ENCODE measurements at regions not wholly inside any gene's neighbourhood (a gene's known extent, or its start where the extent isn't known, plus 50 kb on each side); places are given as distances from the start of the nearest gene placed in this dataset.

- TF ChIP-seq CTCF (IDR thresholded peaks at IDR 0.05) = no peak
- Histone ChIP-seq H3K9me3 (no peaks in the 10 kb centered on the region), H3K27ac (no peak overlapping the region), H3K4me1 (ENCODE audit: control insufficient read depth in 1 of 2, insufficient read depth in 1 of 2, low read depth in 1 of 2, low read length in 1 of 2) (no peaks in the 10 kb centered on the region), H3K36me3 (no peaks in the 10 kb centered on the region), H3K4me3 (ENCODE audit: low read depth in 1 of 2, low read length in 1 of 2) (no peak overlapping the region), H3K27me3 (peaks cover 15% of the 10 kb centered on the region)
Observed at GRCh38 chr12:107986183-107986582, 142.9 kb upstream of the WSCD2 start.

DNA sequence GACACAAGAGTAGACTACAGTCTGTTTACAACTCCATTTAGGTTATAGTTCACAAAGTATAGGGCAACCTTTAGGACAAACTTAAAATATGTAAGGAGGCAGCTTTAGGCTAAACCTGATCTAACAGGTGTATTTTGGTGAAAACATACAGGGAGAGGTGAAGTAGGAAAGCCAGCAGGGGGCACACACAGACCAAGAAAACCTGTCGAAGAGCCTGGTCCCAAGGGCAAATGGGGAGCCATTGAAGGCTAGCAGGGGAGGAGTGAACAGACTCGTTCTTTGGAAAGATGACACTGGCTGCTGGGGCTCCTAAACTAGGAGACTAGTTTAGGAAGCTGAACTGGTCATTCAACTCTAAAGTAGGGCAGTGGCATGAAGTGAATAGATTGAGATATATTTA is 138.8 kb upstream of the WSCD2 start:
- Histone ChIP-seq H3K27me3 (peaks cover 15% of the 10 kb centered on the region), H3K27ac (no peak overlapping the region), H3K9me3 (no peaks in the 10 kb centered on the region), H3K36me3 (no peaks in the 10 kb centered on the region), H3K4me1 (ENCODE audit: control insufficient read depth in 1 of 2, insufficient read depth in 1 of 2, low read depth in 1 of 2, low read length in 1 of 2) (no peaks in the 10 kb centered on the region), H3K4me3 (ENCODE audit: low read depth in 1 of 2, low read length in 1 of 2) (no peak overlapping the region)
- TF ChIP-seq CTCF (IDR thresholded peaks at IDR 0.05) = no peak

GRCh38 chr12:107992029-107992428 is 137.1 kb upstream of the WSCD2 start:
- Histone ChIP-seq H3K36me3 (no peaks in the 10 kb centered on the region), H3K4me1 (ENCODE audit: control insufficient read depth in 1 of 2, insufficient read depth in 1 of 2, low read depth in 1 of 2, low read length in 1 of 2) (no peaks in the 10 kb centered on the region), H3K4me3 (ENCODE audit: low read depth in 1 of 2, low read length in 1 of 2) (no peak overlapping the region), H3K27me3 (peaks cover 24% of the 10 kb centered on the region), H3K9me3 (no peaks in the 10 kb centered on the region), H3K27ac (no peak overlapping the region)
- TF ChIP-seq CTCF (IDR thresholded peaks at IDR 0.05) = no peak

- no peak for TF ChIP-seq CTCF (IDR thresholded peaks at IDR 0.05)
- no peak overlapping the region for H3K4me3 ChIP-seq (ENCODE audit: low read depth in 1 of 2, low read length in 1 of 2)
- no peaks in the 10 kb centered on the region for H3K4me1 ChIP-seq (ENCODE audit: control insufficient read depth in 1 of 2, insufficient read depth in 1 of 2, low read depth in 1 of 2, low read length in 1 of 2)
- H3K36me3 ChIP-seq = no peaks in the 10 kb centered on the region
- peaks cover 29% of the 10 kb centered on the region for H3K27me3 ChIP-seq
- H3K27ac ChIP-seq = no peak overlapping the region
- no peaks in the 10 kb centered on the region for H3K9me3 ChIP-seq
Observed at GRCh38 chr12:107992870-107993451, 136.1 kb upstream of the WSCD2 start.

DNA sequence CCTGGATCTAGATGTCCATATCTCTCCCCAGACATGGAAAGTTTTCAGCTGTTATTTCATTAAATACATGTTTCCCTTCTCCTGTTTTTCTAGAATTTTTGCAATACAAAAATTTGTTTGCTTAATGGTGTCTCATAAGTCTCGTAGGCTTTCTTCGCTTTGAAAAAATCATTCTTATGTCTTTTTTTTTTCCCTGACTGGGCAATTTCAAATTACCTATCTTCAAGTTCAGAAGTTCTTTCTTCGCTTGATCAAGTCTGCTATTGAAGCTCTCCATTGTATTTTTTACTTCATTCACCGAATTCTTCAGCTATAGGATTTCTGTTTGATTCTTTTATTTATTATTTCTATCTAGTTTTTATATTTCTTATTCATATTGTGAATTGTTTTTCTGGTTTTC is 130.2 kb upstream of the WSCD2 start:
- Histone ChIP-seq H3K27me3 (peaks cover 15% of the 10 kb centered on the region), H3K4me1 (ENCODE audit: control insufficient read depth in 1 of 2, insufficient read depth in 1 of 2, low read depth in 1 of 2, low read length in 1 of 2) (no peaks in the 10 kb centered on the region), H3K36me3 (no peaks in the 10 kb centered on the region), H3K9me3 (no peaks in the 10 kb centered on the region), H3K4me3 (ENCODE audit: low read depth in 1 of 2, low read length in 1 of 2) (no peak overlapping the region), H3K27ac (no peak overlapping the region)
- no peak for TF ChIP-seq CTCF (IDR thresholded peaks at IDR 0.05)

- TF ChIP-seq CTCF (IDR thresholded peaks at IDR 0.05) = no peak
- Histone ChIP-seq H3K36me3 (no peaks in the 10 kb centered on the region), H3K4me1 (ENCODE audit: control insufficient read depth in 1 of 2, insufficient read depth in 1 of 2, low read depth in 1 of 2, low read length in 1 of 2) (no peaks in the 10 kb centered on the region), H3K27ac (no peak overlapping the region), H3K4me3 (ENCODE audit: low read depth in 1 of 2, low read length in 1 of 2) (no peak overlapping the region), H3K9me3 (no peaks in the 10 kb centered on the region), H3K27me3 (peaks cover 15% of the 10 kb centered on the region)
Observed at GRCh38 chr12:108000111-108000510, 129.0 kb upstream of the WSCD2 start.
